ENCODE measurements at regions not wholly inside any gene's neighbourhood (a gene's known extent, or its start where the extent isn't known, plus 50 kb on each side); places are given as distances from the start of the nearest gene placed in this dataset.

GRCh38 chr3:82800248-82800647 is 1038.8 kb upstream of the GBE1 start:
- FAIRE-seq (no peak), DNase-seq (ENCODE audit: low read depth, low spot score) (no peak)
- no peaks in the 10 kb centered on the region for H3K79me2 ChIP-seq (ENCODE audit: control insufficient read depth, insufficient read depth, low read length)
- H3K27me3 ChIP-seq (ENCODE audit: control insufficient read depth, extremely low read depth, insufficient read depth, low read length) = no peaks in the 10 kb centered on the region
- H3K27ac ChIP-seq (ENCODE audit: control insufficient read depth, insufficient read depth, low read length) = no peak overlapping the region
- no peaks in the 10 kb centered on the region for H4K20me1 ChIP-seq (ENCODE audit: control insufficient read depth, extremely low read depth, insufficient read depth, low read length)
- TF ChIP-seq EZH2 (IDR thresholded peaks at IDR 0.05; ENCODE audit: low read length) = no peak
- TF ChIP-seq CTCF (optimal IDR thresholded peaks at IDR 0.05 in 1 of 3, IDR thresholded peaks at IDR 0.05 in 1 of 3, conservative IDR thresholded peaks at IDR 0.05 in 1 of 3; ENCODE audit: extremely low read depth in 1 of 3, insufficient read depth in 2 of 3, low read length in 3 of 3) = no peak
- no peak overlapping the region for H3K4me2 ChIP-seq (ENCODE audit: control insufficient read depth, extremely low read depth, insufficient read depth, low read depth, low read length)
- peaks cover 11% of the 10 kb centered on the region for H3K4me1 ChIP-seq (ENCODE audit: control insufficient read depth, extremely low read depth, insufficient read depth, low read length)
- no peak overlapping the region for H2AFZ ChIP-seq (ENCODE audit: control insufficient read depth, low read length)
- H3K36me3 ChIP-seq (ENCODE audit: control insufficient read depth in 2 of 2, extremely low read depth in 1 of 2, insufficient read depth in 2 of 2, low read length in 2 of 2) = no peaks in the 10 kb centered on the region
- H3K9ac ChIP-seq (ENCODE audit: control insufficient read depth, extremely low read depth, insufficient read depth, low read length) = no peak overlapping the region
- H3K4me3 ChIP-seq (ENCODE audit: control insufficient read depth in 2 of 3, extremely low read depth in 1 of 3, insufficient read depth in 2 of 3, low read depth in 1 of 3, low read length in 3 of 3) = no peak overlapping the region
- H3K9me1 ChIP-seq (ENCODE audit: control insufficient read depth, extremely low read depth, insufficient read depth, low read length) = no peaks in the 10 kb centered on the region
- dilution Hi-C loops (cut with MboI; ENCODE audit: extremely low pct_ligation_motif_present, low sequenced_read_pairs) = no loop called here
- H3K9me3 ChIP-seq (ENCODE audit: control insufficient read depth, low read depth, low read length) = no peaks in the 10 kb centered on the region

- H3K9me1 ChIP-seq (ENCODE audit: control insufficient read depth, extremely low read depth, insufficient read depth, low read length) = no peaks in the 10 kb centered on the region
- no peaks in the 10 kb centered on the region for H4K20me1 ChIP-seq (ENCODE audit: control insufficient read depth, extremely low read depth, insufficient read depth, low read length)
- FAIRE-seq (no peak), DNase-seq (ENCODE audit: low read depth, low spot score) (no peak)
- no peak overlapping the region for H3K9ac ChIP-seq (ENCODE audit: control insufficient read depth, extremely low read depth, insufficient read depth, low read length)
- TF ChIP-seq CTCF (optimal IDR thresholded peaks at IDR 0.05 in 1 of 3, IDR thresholded peaks at IDR 0.05 in 1 of 3, conservative IDR thresholded peaks at IDR 0.05 in 1 of 3; ENCODE audit: extremely low read depth in 1 of 3, insufficient read depth in 2 of 3, low read length in 3 of 3) (no peak), EZH2 (IDR thresholded peaks at IDR 0.05; ENCODE audit: low read length) (no peak)
- H3K27ac ChIP-seq (ENCODE audit: control insufficient read depth, insufficient read depth, low read length) = no peak overlapping the region
- dilution Hi-C loops (cut with MboI; ENCODE audit: extremely low pct_ligation_motif_present, low sequenced_read_pairs) = no loop called here
- no peaks in the 10 kb centered on the region for H3K4me1 ChIP-seq (ENCODE audit: control insufficient read depth, extremely low read depth, insufficient read depth, low read length)
- H3K79me2 ChIP-seq (ENCODE audit: control insufficient read depth, insufficient read depth, low read length) = no peaks in the 10 kb centered on the region
- no peaks in the 10 kb centered on the region for H3K27me3 ChIP-seq (ENCODE audit: control insufficient read depth, extremely low read depth, insufficient read depth, low read length)
- H3K9me3 ChIP-seq (ENCODE audit: control insufficient read depth, low read depth, low read length) = no peaks in the 10 kb centered on the region
- no peaks in the 10 kb centered on the region for H3K36me3 ChIP-seq (ENCODE audit: control insufficient read depth in 2 of 2, extremely low read depth in 1 of 2, insufficient read depth in 2 of 2, low read length in 2 of 2)
- H3K4me3 ChIP-seq (ENCODE audit: control insufficient read depth in 2 of 3, extremely low read depth in 1 of 3, insufficient read depth in 2 of 3, low read depth in 1 of 3, low read length in 3 of 3) = no peak overlapping the region
- H3K4me2 ChIP-seq (ENCODE audit: control insufficient read depth, extremely low read depth, insufficient read depth, low read depth, low read length) = no peak overlapping the region
- H2AFZ ChIP-seq (ENCODE audit: control insufficient read depth, low read length) = no peak overlapping the region
Measured at GRCh38 chr3:82796765-82797164, 1035.3 kb upstream of the GBE1 start.

Data from keratinocyte (primary cell).